Endothelial cell of umbilical vein (primary cell): ENCODE measurements at regions not wholly inside any gene's neighbourhood (a gene's known extent, or its start where the extent isn't known, plus 50 kb on each side); places are given as distances from the start of the nearest gene placed in this dataset.

ENCODE experiments used
- EZH2 ChIP-seq: IDR thresholded peaks from 2 replicates; pipeline ENCODE4 v1.6.1; 2012; ENCODE audit warnings: borderline replicate concordance, low read depth, mild to moderate bottlenecking, moderate library complexity, low read length, inconsistent platforms; ENCODE audit not compliant: severe bottlenecking
- GATA2 ChIP-seq: IDR thresholded peaks from 2 replicates; pipeline ENCODE4 v1.7.0; 2011; ENCODE audit warnings: low read depth, mild to moderate bottlenecking, moderate library complexity, mixed read lengths, low read length; ENCODE audit not compliant: insufficient read length, insufficient read depth
- JUN ChIP-seq: IDR thresholded peaks from 2 replicates; pipeline ENCODE4 v1.6.1; 2011; ENCODE audit warnings: borderline replicate concordance, low read depth; ENCODE audit not compliant: insufficient read length, insufficient read depth
- MYC ChIP-seq: IDR thresholded peaks from one replicate; pipeline ENCODE4 v1.6.1; 2011; ENCODE audit warnings: mild to moderate bottlenecking, low read depth, low read length
- POLR2A ChIP-seq: IDR thresholded peaks from 2 replicates; pipeline ENCODE4 v1.6.1; 2012; ENCODE audit warnings: low read depth, mild to moderate bottlenecking, control low read depth, low read length
- POLR2AphosphoS5 ChIP-seq: IDR thresholded peaks from 2 replicates; pipeline ENCODE4 v1.6.1; 2012; ENCODE audit warnings: low read depth, mild to moderate bottlenecking, control low read depth, low read length, moderate library complexity; ENCODE audit not compliant: insufficient read depth
- TF ChIP-seq, protein P1 (sequence below), 2 donors: IDR thresholded peaks; 1 replicate in 1 of 2; 2 replicates in 1 of 2; pipeline ENCODE4 v1.5.1; 2011; ENCODE audit warnings: low read length in 2 of 2, mild to moderate bottlenecking in 2 of 2, moderate library complexity in 2 of 2, control low read depth in 1 of 2, inconsistent platforms in 1 of 2, low read depth in 1 of 2; ENCODE audit not compliant: insufficient read depth in 1 of 2; ENCODE audit errors: extremely low read depth in 1 of 2
- TF ChIP-seq, protein P2 (sequence below): IDR thresholded peaks from 2 replicates; pipeline ENCODE4 v1.6.1; 2011; ENCODE audit not compliant: insufficient read depth, insufficient read length

DNA sequence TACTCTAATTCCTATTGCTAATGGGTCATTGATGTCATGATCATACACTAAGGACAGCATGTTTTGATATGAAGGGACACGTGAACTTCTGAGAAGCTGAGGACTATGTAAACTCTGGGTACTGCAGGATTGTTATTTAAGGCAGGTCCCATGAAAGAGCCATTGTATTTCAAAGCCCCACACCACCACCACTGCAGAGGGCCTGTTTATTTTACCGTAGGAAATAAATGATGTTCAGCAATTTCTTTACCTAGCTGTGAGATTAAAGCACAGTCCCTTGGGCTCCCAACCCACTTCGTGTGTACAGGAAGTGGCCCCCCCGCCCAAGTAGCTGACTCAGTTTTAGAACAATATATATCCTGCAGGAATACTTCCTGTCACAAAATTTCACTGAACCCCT, 89.8 kb upstream of the ACSL4 start:
- TF ChIP-seq, protein P1, sequence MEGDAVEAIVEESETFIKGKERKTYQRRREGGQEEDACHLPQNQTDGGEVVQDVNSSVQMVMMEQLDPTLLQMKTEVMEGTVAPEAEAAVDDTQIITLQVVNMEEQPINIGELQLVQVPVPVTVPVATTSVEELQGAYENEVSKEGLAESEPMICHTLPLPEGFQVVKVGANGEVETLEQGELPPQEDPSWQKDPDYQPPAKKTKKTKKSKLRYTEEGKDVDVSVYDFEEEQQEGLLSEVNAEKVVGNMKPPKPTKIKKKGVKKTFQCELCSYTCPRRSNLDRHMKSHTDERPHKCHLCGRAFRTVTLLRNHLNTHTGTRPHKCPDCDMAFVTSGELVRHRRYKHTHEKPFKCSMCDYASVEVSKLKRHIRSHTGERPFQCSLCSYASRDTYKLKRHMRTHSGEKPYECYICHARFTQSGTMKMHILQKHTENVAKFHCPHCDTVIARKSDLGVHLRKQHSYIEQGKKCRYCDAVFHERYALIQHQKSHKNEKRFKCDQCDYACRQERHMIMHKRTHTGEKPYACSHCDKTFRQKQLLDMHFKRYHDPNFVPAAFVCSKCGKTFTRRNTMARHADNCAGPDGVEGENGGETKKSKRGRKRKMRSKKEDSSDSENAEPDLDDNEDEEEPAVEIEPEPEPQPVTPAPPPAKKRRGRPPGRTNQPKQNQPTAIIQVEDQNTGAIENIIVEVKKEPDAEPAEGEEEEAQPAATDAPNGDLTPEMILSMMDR (IDR thresholded peaks at IDR 0.05; ENCODE audit: extremely low read depth in 1 of 2, insufficient read depth in 1 of 2, low read depth in 1 of 2, low read length in 2 of 2) = no peak
- TF ChIP-seq, protein P2, sequence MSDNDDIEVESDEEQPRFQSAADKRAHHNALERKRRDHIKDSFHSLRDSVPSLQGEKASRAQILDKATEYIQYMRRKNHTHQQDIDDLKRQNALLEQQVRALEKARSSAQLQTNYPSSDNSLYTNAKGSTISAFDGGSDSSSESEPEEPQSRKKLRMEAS = no peak
- TF ChIP-seq EZH2 = no peak
- no peak for TF ChIP-seq MYC
- no peak for TF ChIP-seq POLR2A
- TF ChIP-seq POLR2AphosphoS5 = no peak
- no peak for TF ChIP-seq JUN
- TF ChIP-seq GATA2 = no peak
